ENCODE measurements at regions not wholly inside any gene's neighbourhood (a gene's known extent, or its start where the extent isn't known, plus 50 kb on each side); places are given as distances from the start of the nearest gene placed in this dataset.

GRCh38 chr7:41633690-41634089 lies 69.2 kb downstream of the INHBA start:
- TF ChIP-seq CTCF (IDR thresholded peaks at IDR 0.05; ENCODE audit: poor library complexity, severe bottlenecking) (no peak), POLR2AphosphoS5 (IDR thresholded peaks at IDR 0.05) (no peak), EP300 (conservative IDR thresholded peaks at IDR 0.05; ENCODE audit: poor library complexity, severe bottlenecking) (no peak), EZH2 (IDR thresholded peaks at IDR 0.05; ENCODE audit: borderline replicate concordance, insufficient read depth, low read length, poor library complexity, severe bottlenecking) (no peak)

Data from neural cell (in vitro differentiated cells).